ENCODE measurements at regions not wholly inside any gene's neighbourhood (a gene's known extent, or its start where the extent isn't known, plus 50 kb on each side); places are given as distances from the start of the nearest gene placed in this dataset.

DNA sequence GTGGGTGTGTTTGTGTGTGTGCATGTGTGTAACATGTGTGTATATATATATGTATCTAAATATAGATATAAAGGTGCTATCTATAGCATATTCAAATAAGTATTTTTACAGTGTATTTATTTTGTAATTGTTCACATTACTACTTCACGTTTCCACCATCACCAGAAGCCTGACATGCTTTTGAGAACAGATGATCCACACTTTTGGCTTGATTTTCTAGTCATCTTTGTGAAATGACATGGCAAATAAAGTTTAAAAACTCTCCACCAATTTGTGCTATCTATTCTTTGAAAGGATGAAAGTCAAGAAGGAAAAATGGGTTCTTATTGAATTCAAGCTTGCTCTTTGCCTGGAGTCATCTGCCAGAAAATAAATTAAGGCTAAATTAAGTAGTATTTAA, 294.0 kb upstream of the AKR1E2 start:
- TF ChIP-seq, protein P1, sequence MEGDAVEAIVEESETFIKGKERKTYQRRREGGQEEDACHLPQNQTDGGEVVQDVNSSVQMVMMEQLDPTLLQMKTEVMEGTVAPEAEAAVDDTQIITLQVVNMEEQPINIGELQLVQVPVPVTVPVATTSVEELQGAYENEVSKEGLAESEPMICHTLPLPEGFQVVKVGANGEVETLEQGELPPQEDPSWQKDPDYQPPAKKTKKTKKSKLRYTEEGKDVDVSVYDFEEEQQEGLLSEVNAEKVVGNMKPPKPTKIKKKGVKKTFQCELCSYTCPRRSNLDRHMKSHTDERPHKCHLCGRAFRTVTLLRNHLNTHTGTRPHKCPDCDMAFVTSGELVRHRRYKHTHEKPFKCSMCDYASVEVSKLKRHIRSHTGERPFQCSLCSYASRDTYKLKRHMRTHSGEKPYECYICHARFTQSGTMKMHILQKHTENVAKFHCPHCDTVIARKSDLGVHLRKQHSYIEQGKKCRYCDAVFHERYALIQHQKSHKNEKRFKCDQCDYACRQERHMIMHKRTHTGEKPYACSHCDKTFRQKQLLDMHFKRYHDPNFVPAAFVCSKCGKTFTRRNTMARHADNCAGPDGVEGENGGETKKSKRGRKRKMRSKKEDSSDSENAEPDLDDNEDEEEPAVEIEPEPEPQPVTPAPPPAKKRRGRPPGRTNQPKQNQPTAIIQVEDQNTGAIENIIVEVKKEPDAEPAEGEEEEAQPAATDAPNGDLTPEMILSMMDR (IDR thresholded peaks at IDR 0.05) = no peak
- TF ChIP-seq EZH2 (IDR thresholded peaks at IDR 0.05; ENCODE audit: borderline replicate concordance, insufficient read depth, low read depth, low read length, poor library complexity, severe bottlenecking) = no peak

All from B cell (primary cell).